SJSA1 (cell line): ENCODE measurements at regions not wholly inside any gene's neighbourhood (a gene's known extent, or its start where the extent isn't known, plus 50 kb on each side); places are given as distances from the start of the nearest gene placed in this dataset.

ENCODE experiments used
- DNase-seq, 2 experiments: peaks; one replicate each; pipeline ENCODE4 v3.0.0-alpha.2; 2015 to 2020; ENCODE audit warnings: low spot score in 2 of 2, low read depth in 1 of 2
- H3K27ac ChIP-seq: fragments of 250-450 bp; sonication (Bioruptor Pico); 2 replicates; pipeline ENCODE4 v1.5.1; 2020; ENCODE audit warnings: mild to moderate bottlenecking, moderate library complexity
- H3K27me3 ChIP-seq: fragments of 250-450 bp; sonication (Bioruptor Pico); replicated peaks from 2 replicates; pipeline ENCODE4 v1.5.1; 2020; ENCODE audit warnings: mild to moderate bottlenecking, moderate library complexity
- H3K36me3 ChIP-seq: fragments of 250-450 bp; sonication (Bioruptor Pico); 2 replicates; pipeline ENCODE4 v1.5.1; 2020; ENCODE audit warnings: mild to moderate bottlenecking
- H3K4me1 ChIP-seq: fragments of 250-450 bp; sonication (Bioruptor Pico); replicated peaks from 2 replicates; pipeline ENCODE4 v1.6.1; 2021; ENCODE audit warnings: mild to moderate bottlenecking
- H3K4me3 ChIP-seq: fragments of 250-450 bp; sonication (Bioruptor Pico); 2 replicates; pipeline ENCODE4 v1.5.1; 2020; ENCODE audit warnings: mild to moderate bottlenecking
- H3K9me3 ChIP-seq: fragments of 250-450 bp; sonication (Bioruptor Pico); replicated peaks from 2 replicates; pipeline ENCODE4 v1.5.1; 2020; ENCODE audit warnings: mild to moderate bottlenecking

- Histone ChIP-seq H3K36me3 (no peaks in the 10 kb centered on the region), H3K9me3 (no peaks in the 10 kb centered on the region), H3K4me1 (peaks cover 15% of the 10 kb centered on the region), H3K4me3 (no peak overlapping the region), H3K27me3 (no peaks in the 10 kb centered on the region), H3K27ac (no peak overlapping the region)
- no peak for DNase-seq
Observed at GRCh38 chr1:81129776-81130175, 671.0 kb upstream of the ADGRL2 start.

GRCh38 chr1:81129366-81129765, 671.4 kb upstream of the ADGRL2 start:
- H3K27ac ChIP-seq, result no peak overlapping the region
- H3K27me3 ChIP-seq, result no peaks in the 10 kb centered on the region
- no peak overlapping the region for H3K4me3 ChIP-seq

GRCh38 chr1:81128079-81128478, 672.7 kb upstream of the ADGRL2 start:
- Histone ChIP-seq H3K9me3 (no peaks in the 10 kb centered on the region), H3K27me3 (no peaks in the 10 kb centered on the region), H3K4me3 (no peak overlapping the region), H3K4me1 (peaks cover 15% of the 10 kb centered on the region), H3K27ac (no peak overlapping the region), H3K36me3 (no peaks in the 10 kb centered on the region)
- no peak for DNase-seq

More at GRCh38 chr1:81129366-81129765, 671.4 kb upstream of the ADGRL2 start:
- H3K4me1 ChIP-seq, result peaks cover 15% of the 10 kb centered on the region
- no peaks in the 10 kb centered on the region for H3K36me3 ChIP-seq
- no peaks in the 10 kb centered on the region for H3K9me3 ChIP-seq
- DNase-seq, result no peak

GRCh38 chr1:81126989-81127581, 673.6 kb upstream of the ADGRL2 start:
- Histone ChIP-seq H3K4me3 (no peak overlapping the region), H3K9me3 (no peaks in the 10 kb centered on the region), H3K27ac (no peak overlapping the region), H3K4me1 (peaks cover 15% of the 10 kb centered on the region), H3K27me3 (no peaks in the 10 kb centered on the region), H3K36me3 (no peaks in the 10 kb centered on the region)
- peak; percentile 39 to 58 for DNase-seq

- Histone ChIP-seq H3K4me3 (no peak overlapping the region), H3K27me3 (no peaks in the 10 kb centered on the region), H3K9me3 (no peaks in the 10 kb centered on the region), H3K4me1 (peaks cover 15% of the 10 kb centered on the region), H3K27ac (no peak overlapping the region), H3K36me3 (no peaks in the 10 kb centered on the region)
- DNase-seq, result no peak
Observed at GRCh38 chr1:81125672-81126071, 675.1 kb upstream of the ADGRL2 start.

- Histone ChIP-seq H3K4me1 (no peaks in the 10 kb centered on the region), H3K36me3 (no peaks in the 10 kb centered on the region), H3K4me3 (no peak overlapping the region), H3K27ac (no peak overlapping the region), H3K9me3 (no peaks in the 10 kb centered on the region), H3K27me3 (no peaks in the 10 kb centered on the region)
- no peak for DNase-seq
Observed at GRCh38 chr1:81121306-81121705, 679.4 kb upstream of the ADGRL2 start.

GRCh38 chr1:81119319-81119718, 681.4 kb upstream of the ADGRL2 start:
- Histone ChIP-seq H3K27ac (no peak overlapping the region), H3K9me3 (no peaks in the 10 kb centered on the region; the same call in 1 of the 2 replicates), H3K4me1 (no peaks in the 10 kb centered on the region), H3K36me3 (no peaks in the 10 kb centered on the region), H3K27me3 (no peaks in the 10 kb centered on the region), H3K4me3 (no peak overlapping the region)
- DNase-seq, result no peak

- no peaks in the 10 kb centered on the region for H3K36me3 ChIP-seq
- H3K4me1 ChIP-seq, result peaks cover 4% of the 10 kb centered on the region
- no peaks in the 10 kb centered on the region; the same call in 1 of the 2 replicates for H3K9me3 ChIP-seq
- no peak overlapping the region for H3K4me3 ChIP-seq
- H3K27ac ChIP-seq, result no peak overlapping the region
- DNase-seq, result no peak
- no peaks in the 10 kb centered on the region for H3K27me3 ChIP-seq
Observed at GRCh38 chr1:81118550-81118949, 682.2 kb upstream of the ADGRL2 start.

- Histone ChIP-seq H3K9me3 (no peaks in the 10 kb centered on the region; the same call in 1 of the 2 replicates), H3K27ac (no peak overlapping the region), H3K4me1 (peaks cover 22% of the 10 kb centered on the region), H3K4me3 (no peak overlapping the region), H3K27me3 (no peaks in the 10 kb centered on the region), H3K36me3 (no peaks in the 10 kb centered on the region)
- no peak for DNase-seq
Observed at GRCh38 chr1:81115422-81115821, 685.3 kb upstream of the ADGRL2 start.

GRCh38 chr1:81114191-81114590, 686.5 kb upstream of the ADGRL2 start:
- Histone ChIP-seq H3K9me3 (no peaks in the 10 kb centered on the region; the same call in 1 of the 2 replicates), H3K4me1 (peaks cover 22% of the 10 kb centered on the region), H3K36me3 (no peaks in the 10 kb centered on the region), H3K4me3 (no peak overlapping the region), H3K27me3 (no peaks in the 10 kb centered on the region), H3K27ac (no peak overlapping the region)
- DNase-seq, result no peak

- Histone ChIP-seq H3K4me3 (no peak overlapping the region), H3K27ac (no peak overlapping the region), H3K4me1 (peaks cover 22% of the 10 kb centered on the region), H3K9me3 (no peaks in the 10 kb centered on the region; the same call in 1 of the 2 replicates), H3K36me3 (no peaks in the 10 kb centered on the region), H3K27me3 (no peaks in the 10 kb centered on the region)
- DNase-seq, result no peak
Observed at GRCh38 chr1:81113688-81114087, 687.0 kb upstream of the ADGRL2 start.

- Histone ChIP-seq H3K36me3 (no peaks in the 10 kb centered on the region), H3K4me3 (no peak overlapping the region), H3K9me3 (no peaks in the 10 kb centered on the region; the same call in 1 of the 2 replicates), H3K27me3 (no peaks in the 10 kb centered on the region), H3K4me1 (peaks cover 22% of the 10 kb centered on the region), H3K27ac (peak overlapping the region; percentile 23)
- peak in 1 of 2 experiments; percentile 29 for DNase-seq
Observed at GRCh38 chr1:81111818-81112217, 688.9 kb upstream of the ADGRL2 start.

- H3K4me3 ChIP-seq, result no peak overlapping the region
- H3K27ac ChIP-seq, result no peak overlapping the region
- DNase-seq, result no peak
- no peaks in the 10 kb centered on the region for H3K36me3 ChIP-seq
- peaks cover 21% of the 10 kb centered on the region for H3K4me1 ChIP-seq
- H3K27me3 ChIP-seq, result no peaks in the 10 kb centered on the region
- H3K9me3 ChIP-seq, result no peaks in the 10 kb centered on the region
Observed at GRCh38 chr1:81109038-81109437, 691.7 kb upstream of the ADGRL2 start.

- no peak for DNase-seq
- Histone ChIP-seq H3K36me3 (no peaks in the 10 kb centered on the region), H3K27me3 (no peaks in the 10 kb centered on the region), H3K9me3 (no peaks in the 10 kb centered on the region), H3K4me1 (no peaks in the 10 kb centered on the region), H3K27ac (no peak overlapping the region), H3K4me3 (no peak overlapping the region)
Observed at GRCh38 chr1:81097860-81098259, 702.9 kb upstream of the ADGRL2 start.

GRCh38 chr1:81073580-81073979, 727.2 kb upstream of the ADGRL2 start:
- H3K4me1 ChIP-seq, result no peaks in the 10 kb centered on the region
- H3K9me3 ChIP-seq, result no peaks in the 10 kb centered on the region
- no peak overlapping the region for H3K27ac ChIP-seq
- H3K36me3 ChIP-seq, result no peaks in the 10 kb centered on the region
- H3K4me3 ChIP-seq, result no peak overlapping the region
- H3K27me3 ChIP-seq, result no peaks in the 10 kb centered on the region
- DNase-seq, result no peak
